K562 (cell line): ENCODE measurements at regions not wholly inside any gene's neighbourhood (a gene's known extent, or its start where the extent isn't known, plus 50 kb on each side); places are given as distances from the start of the nearest gene placed in this dataset.

Experiments used
- ATAC-seq: fragments of 200-7000 bp; cut with Tn5 transposase; 3 replicates; pipeline ENCODE4 v1.9.1; 2020; ENCODE audit warnings: moderate library complexity
- BruUV-seq: library from RNA; stranded (reverse); fragments of 400-500 nt; replicated peaks from 2 replicates; lab custom pipeline; 2021; lab: Mats Ljungman, UMichigan
- CTCF ChIA-PET: fragments of 300-600 bp; formaldehyde crosslinking; extraction: SDS; loops from one replicate; lab custom pipeline; 2021; ENCODE audit warnings: low intra/inter-chr PET ratio; lab: Yijun Ruan, JAX
- POLR2A ChIA-PET: fragments of 300-600, 350-650 bp; sonication (Branson Sonifier 250); formaldehyde crosslinking; extraction: SDS; loops from one replicate; lab custom pipeline; 2021; ENCODE audit warnings: antibody characterized with exemption, inconsistent platforms; lab: Yijun Ruan, JAX
- DNase-seq, 4 experiments: peaks; one replicate each; pipeline versions ENCODE4 v3.0.0 to v3.0.0-alpha.2; 2011 to 2018; ENCODE audit warnings: low spot score in 3 of 4, mixed read lengths in 3 of 4; ENCODE audit errors: extremely low read depth in 1 of 4
- FAIRE-seq: peaks from 2 replicates; lab custom pipeline; 2011; peaks lifted over from hg19 to GRCh38; lab: Jason Lieb, UNC
- H2AFZ ChIP-seq: 2 replicates; pipeline ENCODE4 v1.6.0; 2011; ENCODE audit warnings: low read depth, low read length, control low read depth, inconsistent platforms
- H3K27ac ChIP-seq: fragments of 200-600 bp; 3 replicates; pipeline ENCODE4 v1.8.0; 2011; ENCODE audit warnings: low read depth, mild to moderate bottlenecking, control low read depth, inconsistent platforms, low read length, moderate library complexity, mixed read lengths; ENCODE audit errors: extremely low read depth
- H3K27me3 ChIP-seq, 2 experiments: fragments of 300-600 bp in 1 of 2; 2 replicates in 1 of 2; 3 replicates in 1 of 2; pipeline versions ENCODE4 v1.6.0 to v1.8.0; 2011; ENCODE audit warnings: inconsistent platforms in 2 of 2, low read length in 2 of 2, mild to moderate bottlenecking in 1 of 2, mixed read lengths in 1 of 2, moderate library complexity in 1 of 2; ENCODE audit not compliant: control insufficient read depth in 2 of 2, insufficient read depth in 2 of 2
- H3K36me3 ChIP-seq: fragments of 300-600 bp; 3 replicates; pipeline ENCODE4 v1.8.0; 2011; ENCODE audit warnings: mild to moderate bottlenecking, low read length, inconsistent platforms; ENCODE audit not compliant: control insufficient read depth, insufficient read depth
- H3K4me1 ChIP-seq, 2 experiments: fragments of 200-600 bp in 1 of 2; replicated peaks in 1 of 2; 2 replicates in 1 of 2; 3 replicates in 1 of 2; pipeline versions ENCODE4 v1.5.1 to v1.8.0; 2011; ENCODE audit warnings: inconsistent platforms in 2 of 2, low read length in 2 of 2, mild to moderate bottlenecking in 1 of 2, mixed read lengths in 1 of 2, moderate library complexity in 1 of 2; ENCODE audit not compliant: control insufficient read depth in 2 of 2, insufficient read depth in 2 of 2
- H3K4me2 ChIP-seq: 2 replicates; pipeline ENCODE4 v1.6.1; 2011; ENCODE audit warnings: low read length, control low read depth, inconsistent platforms, mixed read lengths; ENCODE audit not compliant: insufficient read depth
- H3K4me3 ChIP-seq: fragments of 200-600 bp; sonication (generic), shearing (Covaris generic); 2 replicates; pipeline ENCODE4 v1.5.1; 2016; ENCODE audit warnings: control low read depth, inconsistent platforms
- H3K79me2 ChIP-seq: fragments of 200-600 bp; 3 replicates; pipeline ENCODE4 v1.8.0; 2011; ENCODE audit warnings: low read length, inconsistent platforms; ENCODE audit not compliant: control insufficient read depth, insufficient read depth
- H3K9ac ChIP-seq, 2 experiments: 2 replicates each; pipeline versions ENCODE4 v1.6.0 to v1.6.1; 2011; ENCODE audit warnings: low read depth in 2 of 2, low read length in 2 of 2, control low read depth in 1 of 2, inconsistent platforms in 1 of 2, mild to moderate bottlenecking in 1 of 2, mixed read lengths in 1 of 2; ENCODE audit not compliant: insufficient read depth in 1 of 2
- H3K9me1 ChIP-seq: one replicate; pipeline ENCODE4 v1.6.0; 2011; ENCODE audit warnings: inconsistent platforms, mild to moderate bottlenecking, low read length, moderate library complexity; ENCODE audit not compliant: control insufficient read depth, insufficient read depth
- H3K9me3 ChIP-seq: replicated peaks from 2 replicates; pipeline ENCODE4 v1.5.1; 2011; ENCODE audit warnings: low read depth, low read length, inconsistent platforms; ENCODE audit not compliant: control insufficient read depth, insufficient read depth
- H4K20me1 ChIP-seq: replicated peaks from 2 replicates; pipeline ENCODE4 v1.6.1; 2011; ENCODE audit warnings: low read length, inconsistent platforms, mixed read lengths; ENCODE audit not compliant: control insufficient read depth, insufficient read depth
- BRCA1 ChIP-seq, 2 experiments: fragments of 450-650 bp in 1 of 2; sonication (generic) in 1 of 2; formaldehyde crosslinking in 1 of 2; IDR thresholded peaks; 2 replicates each; pipeline versions ENCODE4 v1.5.0 to v1.6.1; 2017 to 2020; ENCODE audit warnings: mild to moderate bottlenecking in 1 of 2, missing genetic modification reagents in 1 of 2
- CBX5 ChIP-seq: IDR thresholded peaks from 2 replicates; pipeline ENCODE4 v1.6.1; 2014; ENCODE audit warnings: low read depth, borderline replicate concordance
- CEBPZ ChIP-seq: fragments of 150-350 bp; IDR thresholded peaks from 2 replicates; pipeline ENCODE4 v1.6.1; 2014; ENCODE audit warnings: low read depth, mild to moderate bottlenecking, low read length, borderline replicate concordance
- CREB5 ChIP-seq: fragments of 250-450 bp; sonication (Bioruptor Pico); IDR thresholded peaks from 2 replicates; pipeline ENCODE4 v1.5.0; 2020; ENCODE audit warnings: mild to moderate bottlenecking
- E2F3 ChIP-seq: fragments of 250-450 bp; sonication (Bioruptor Pico); IDR thresholded peaks from 2 replicates; pipeline ENCODE4 v1.4.0; 2020; ENCODE audit warnings: mild to moderate bottlenecking
- ETS1 ChIP-seq: conservative IDR thresholded peaks from 2 replicates; pipeline ENCODE4 v1.6.1; 2011; ENCODE audit warnings: low read depth, mild to moderate bottlenecking, low read length; ENCODE audit not compliant: control insufficient read depth
- GATAD2B ChIP-seq: fragments of 450-650 bp; IDR thresholded peaks from 2 replicates; pipeline ENCODE4 v1.6.1; 2017; ENCODE audit warnings: mild to moderate bottlenecking, borderline replicate concordance
- HLTF ChIP-seq: fragments of 450-650 bp; IDR thresholded peaks from 2 replicates; pipeline ENCODE4 v1.6.1; 2016
- MAZ ChIP-seq, 2 experiments: fragments of 450-650 bp in 1 of 2; sonication (generic) in 1 of 2; formaldehyde crosslinking; IDR thresholded peaks in 1 of 2; conservative IDR thresholded peaks in 1 of 2; 2 replicates each; pipeline versions ENCODE4 v1.4.0 to v1.5.0; 2020; ENCODE audit warnings: mild to moderate bottlenecking in 1 of 2, missing genetic modification reagents in 1 of 2
- MCM3 ChIP-seq: fragments of 450-650 bp; IDR thresholded peaks from 2 replicates; pipeline ENCODE4 v1.6.1; 2016
- MTA1 ChIP-seq: fragments of 450-650 bp; IDR thresholded peaks from 2 replicates; pipeline ENCODE4 v1.6.1; 2017; ENCODE audit warnings: borderline replicate concordance
- SAP30 ChIP-seq: fragments of 200-600 bp; sonication (generic); IDR thresholded peaks from 2 replicates; pipeline ENCODE4 v1.6.1; 2012; ENCODE audit warnings: borderline replicate concordance, low read depth, mild to moderate bottlenecking, moderate library complexity, low read length, control low read depth, inconsistent platforms; ENCODE audit not compliant: insufficient read depth, poor library complexity, severe bottlenecking
- ZNF124 ChIP-seq: sonication (generic); formaldehyde crosslinking; IDR thresholded peaks from 2 replicates; pipeline ENCODE4 v1.8.1; 2022; ENCODE audit warnings: missing genetic modification reagents
- ZNF143 ChIP-seq: sonication (generic); formaldehyde crosslinking; IDR thresholded peaks from 2 replicates; pipeline ENCODE4 v1.9.0; 2022; ENCODE audit warnings: mild to moderate bottlenecking, missing genetic modification reagents
- ZNF79 ChIP-seq: fragments of 250-450 bp; sonication (Bioruptor Pico); IDR thresholded peaks from 2 replicates; pipeline ENCODE4 v1.4.0; 2020; ENCODE audit warnings: low read depth, mild to moderate bottlenecking, moderate library complexity
- WGBS: fragments of 100-300 bp; shearing (Covaris generic); methylation state at CpG from one replicate; pipeline ENCODE4 v1.1.6; 2016; ENCODE audit warnings: low coverage, mixed read lengths; ENCODE audit not compliant: insufficient coverage; ENCODE audit errors: missing lambda C conversion rate; 5-methylcytosine and 5-hydroxymethylcytosine counted together
- in situ Hi-C: fragments of 300-500 bp; cut with MboI; formaldehyde crosslinking; loops from 4 replicates; pipeline ENCODE4 v1.15.0; 2018; ENCODE audit warnings: inconsistent platforms, mixed read lengths
- intact Hi-C: fragments of 100-400 bp; cut with micrococcal nuclease; formaldehyde crosslinking; loops from 2 replicates; pipeline ENCODE4 v1.14.2; 2022

GRCh38 chr11:112471731-112472130 lies 211.1 kb upstream of the PLET1 start (continued):
- TF ChIP-seq ETS1 (no peak), CBX5 (no peak), HLTF (no peak), ZNF143 (CRISPR knock-in tag) (no peak), CREB5 (no peak), BRCA1 (IDR thresholded peaks at IDR 0.05) (no peak), BRCA1 (CRISPR knock-in tag; IDR thresholded peaks at IDR 0.05) (no peak), E2F3 (CRISPR knock-in tag) (no peak), MAZ (CRISPR knock-in tag; conservative IDR thresholded peaks at IDR 0.05 in 1 of 2, IDR thresholded peaks at IDR 0.05 in 1 of 2) (no peak), MCM3 (no peak)

GRCh38 chr11:112477152-112477551 lies 216.5 kb upstream of the PLET1 start:
- no peak overlapping the region for H3K27ac ChIP-seq
- no peaks in the 10 kb centered on the region for H3K9me1 ChIP-seq
- H2AFZ ChIP-seq: no peak overlapping the region
- no peak for FAIRE-seq
- no TSS peak for BruUV-seq
- no peak overlapping the region for H3K4me3 ChIP-seq
- no peaks in the 10 kb centered on the region for H3K79me2 ChIP-seq
- no peaks in the 10 kb centered on the region for H4K20me1 ChIP-seq
- intact Hi-C loops: no loop called here
- peaks cover 2 to 27% of the 10 kb centered on the region in 2 experiments; a peak in 4 of 5 replicates for H3K27me3 ChIP-seq
- WGBS: 0% methylated on average over 2 of the region's 2 CpGs
- in situ Hi-C loops: no loop called here
- H3K36me3 ChIP-seq: no peaks in the 10 kb centered on the region
- no peak overlapping the region for H3K9ac ChIP-seq
- no peak for DNase-seq
- no peaks in the 10 kb centered on the region for H3K9me3 ChIP-seq
- no peak overlapping the region for H3K4me2 ChIP-seq
- POLR2A ChIA-PET: no interaction called here
- no peak for ATAC-seq
- CTCF ChIA-PET: no interaction called here
- H3K4me1 ChIP-seq: no peaks in the 10 kb centered on the region
- TF ChIP-seq GATAD2B (no peak), MTA1 (no peak), SAP30 (no peak), CREB5 (no peak), ZNF79 (no peak), ZNF124 (CRISPR knock-in tag) (no peak), CEBPZ (no peak)
